ENCODE measurements at regions not wholly inside any gene's neighbourhood (a gene's known extent, or its start where the extent isn't known, plus 50 kb on each side); places are given as distances from the start of the nearest gene placed in this dataset.

DNA sequence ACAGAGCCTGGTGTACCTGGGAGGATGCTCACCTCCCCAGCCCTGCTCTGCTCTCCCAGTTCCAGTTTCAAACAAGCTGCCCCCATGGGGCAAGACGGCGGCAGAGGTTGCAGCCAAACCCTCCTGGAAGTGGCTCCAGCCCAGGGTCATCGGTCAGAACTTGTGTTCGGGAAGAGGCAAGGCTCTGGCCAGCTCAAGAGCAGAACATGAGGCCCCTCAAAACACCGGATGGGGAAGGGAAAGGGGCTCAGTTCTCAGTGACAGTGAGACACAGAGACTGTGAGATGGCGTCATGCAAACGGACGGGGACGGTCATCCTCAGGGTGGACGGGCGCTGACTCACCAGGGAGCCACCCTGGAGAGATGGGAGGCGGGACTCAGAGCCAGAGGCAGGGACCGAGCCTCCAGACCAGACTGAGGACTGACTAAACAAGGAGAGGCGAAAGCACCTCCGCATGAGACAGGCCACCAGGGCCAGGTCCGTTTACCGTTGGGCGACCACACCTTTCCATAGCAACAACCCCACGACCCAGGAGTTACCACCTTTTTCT, 63.9 kb upstream of the GALNT9 start:
- no peak for DNase-seq (ENCODE audit: low spot score)

GRCh38 chr12:132392389-132393244, 63.2 kb upstream of the GALNT9 start:
- DNase-seq (ENCODE audit: low spot score): no peak

DNA sequence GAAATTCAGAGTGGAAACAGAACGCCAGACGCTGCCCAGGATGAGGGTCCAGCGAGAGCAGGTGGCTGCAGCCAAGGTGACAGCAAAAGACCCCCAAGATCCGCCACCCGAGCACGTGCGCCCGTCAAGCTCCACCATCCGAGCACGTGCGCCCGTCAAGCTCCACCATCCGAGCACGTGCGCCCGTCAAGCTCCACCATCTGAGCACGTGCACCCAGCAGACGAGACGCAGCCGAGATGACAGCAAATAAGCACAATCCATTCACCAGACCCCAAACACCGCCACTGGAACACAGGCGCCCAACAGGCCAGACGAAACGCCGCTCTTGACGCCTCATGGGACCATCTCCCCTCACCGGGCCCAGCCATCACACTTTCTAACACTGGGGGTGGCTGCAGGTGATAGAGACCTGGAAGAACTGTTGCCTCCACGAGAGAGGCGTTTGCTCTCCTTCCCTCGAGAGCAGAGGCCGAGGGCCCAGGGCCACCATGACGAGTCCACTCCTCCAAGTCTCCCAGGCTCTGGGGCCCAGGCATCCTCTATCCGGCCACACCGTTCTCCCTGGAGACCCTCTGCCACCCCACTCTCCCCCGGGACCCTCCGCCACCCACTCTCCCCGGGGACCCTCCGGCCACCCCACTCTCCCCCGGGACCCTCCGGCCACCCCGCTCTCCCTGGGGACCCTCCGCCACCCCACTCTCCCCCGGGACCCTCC, 62.1 kb upstream of the GALNT9 start:
- no peak for DNase-seq (ENCODE audit: low spot score)

DNA sequence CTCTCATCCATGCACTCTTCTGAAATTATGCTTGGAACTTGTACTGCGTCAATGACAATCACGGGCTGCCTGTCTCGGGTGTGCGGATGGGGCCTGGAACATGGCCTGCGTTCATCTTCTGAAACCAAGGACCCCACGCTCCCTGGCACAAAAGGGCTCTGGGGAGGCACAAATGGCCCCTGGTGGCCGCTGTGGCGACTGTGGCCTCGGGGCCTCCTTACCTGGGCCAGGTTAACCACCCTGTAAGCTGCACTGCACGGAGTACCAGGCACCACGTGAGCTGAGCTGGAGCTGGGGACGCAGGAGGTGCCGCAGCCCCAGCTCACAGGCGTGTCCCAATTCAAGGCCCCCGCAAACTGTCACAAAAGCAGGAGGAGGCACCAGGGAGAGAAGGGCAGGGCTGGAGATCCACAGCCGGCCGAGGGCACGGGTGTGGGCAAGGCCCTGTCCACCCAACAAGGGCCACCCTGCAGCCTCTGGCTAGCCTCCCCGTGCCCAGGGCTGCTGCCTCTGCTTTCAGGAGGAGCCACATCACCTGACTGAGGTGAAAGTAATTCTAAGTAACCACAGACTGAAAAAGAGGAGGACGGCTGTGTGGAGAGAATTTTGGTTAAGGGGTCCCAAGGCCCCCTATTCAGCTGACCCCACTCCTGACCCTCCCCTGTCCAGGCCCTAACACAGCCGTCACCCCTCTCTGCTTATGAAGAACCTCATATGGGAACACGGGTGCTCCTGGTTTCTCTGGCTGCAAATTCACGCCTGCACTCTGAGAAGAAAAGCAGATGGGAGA, 61.1 kb upstream of the GALNT9 start:
- no peak for DNase-seq (ENCODE audit: low spot score)

- DNase-seq (ENCODE audit: low spot score): no peak
Measured at GRCh38 chr12:132389526-132390286, 60.3 kb upstream of the GALNT9 start.

DNA sequence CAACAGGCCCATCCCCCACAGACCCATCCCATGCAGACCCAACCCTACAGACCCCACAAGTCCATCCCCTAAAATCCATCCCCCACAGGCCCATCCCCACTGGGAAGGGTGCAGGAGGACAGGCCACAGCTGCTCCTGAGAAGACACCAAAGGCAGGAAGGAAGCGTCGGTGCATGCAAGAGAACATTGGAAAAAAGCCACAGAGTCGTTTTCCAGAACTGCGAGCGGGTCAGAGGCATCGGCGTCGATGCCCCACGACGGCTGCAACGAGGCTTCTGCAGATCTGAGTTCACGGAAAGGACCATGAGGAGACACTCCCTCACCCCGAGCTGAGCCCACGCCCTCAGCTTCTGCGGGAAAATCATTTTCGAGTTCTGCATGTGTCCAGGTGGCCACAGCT, 59.6 kb upstream of the GALNT9 start:
- no peak for DNase-seq (ENCODE audit: low spot score)

DNA sequence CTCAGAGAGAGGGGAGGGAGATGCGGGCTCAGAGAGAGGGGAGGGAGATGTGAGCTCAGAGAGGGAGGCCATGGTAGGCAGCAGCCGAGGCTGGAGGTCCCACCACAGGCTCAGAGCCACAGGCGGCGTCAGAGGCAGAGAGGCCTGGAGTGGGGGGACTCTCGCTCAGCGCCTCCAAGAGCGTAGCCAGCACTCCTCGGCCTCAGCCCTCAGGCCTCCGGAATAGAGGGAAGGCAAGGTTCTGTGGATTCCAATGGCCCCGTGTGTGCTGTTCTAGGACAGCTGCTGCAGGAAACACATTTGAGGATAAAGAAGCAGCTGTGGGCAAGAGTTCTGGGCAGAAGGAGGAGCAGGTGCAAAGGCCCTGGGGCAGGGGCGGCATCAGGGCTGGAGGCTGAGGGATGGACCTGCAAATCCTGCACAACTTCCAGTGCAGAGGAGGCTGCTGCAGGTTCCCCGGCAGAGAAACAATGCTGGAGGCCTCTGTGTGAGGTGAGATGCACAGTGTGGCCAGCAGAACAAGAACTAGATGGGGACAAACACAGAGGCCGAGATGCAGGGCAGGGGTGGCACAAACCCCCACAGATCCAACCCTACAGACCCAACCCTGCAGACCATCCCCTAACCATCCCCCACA, 59.1 kb upstream of the GALNT9 start:
- DNase-seq (ENCODE audit: low spot score): no peak

DNA sequence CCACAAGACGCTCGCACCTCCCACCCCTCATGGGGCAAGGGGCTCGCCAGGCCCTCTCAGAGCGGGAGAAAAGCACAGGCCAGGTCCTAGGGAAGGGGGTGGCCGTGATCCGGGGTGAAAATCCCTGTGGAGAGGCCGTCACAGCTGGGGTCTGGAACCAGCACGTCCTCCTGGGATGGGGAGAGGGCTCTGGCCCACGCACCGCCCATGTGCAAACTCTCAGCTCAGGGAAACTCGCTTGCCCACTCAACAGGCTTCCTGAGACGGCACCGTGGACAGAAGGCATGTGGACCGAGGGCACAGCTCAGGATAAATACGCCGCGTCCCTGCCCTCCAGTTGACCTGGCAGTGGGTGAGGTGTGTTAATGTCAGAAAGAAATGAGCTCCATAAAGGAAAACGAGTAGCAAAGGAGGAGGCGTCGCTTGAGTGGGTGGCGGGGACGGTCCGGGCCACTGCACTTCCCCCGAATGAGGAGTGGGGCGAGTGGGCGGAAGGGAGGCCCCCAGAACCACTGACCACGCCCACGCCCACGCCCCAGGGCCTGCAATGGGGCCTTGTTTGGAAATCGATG, 57.6 kb upstream of the GALNT9 start:
- DNase-seq (ENCODE audit: low spot score): no peak

DNA sequence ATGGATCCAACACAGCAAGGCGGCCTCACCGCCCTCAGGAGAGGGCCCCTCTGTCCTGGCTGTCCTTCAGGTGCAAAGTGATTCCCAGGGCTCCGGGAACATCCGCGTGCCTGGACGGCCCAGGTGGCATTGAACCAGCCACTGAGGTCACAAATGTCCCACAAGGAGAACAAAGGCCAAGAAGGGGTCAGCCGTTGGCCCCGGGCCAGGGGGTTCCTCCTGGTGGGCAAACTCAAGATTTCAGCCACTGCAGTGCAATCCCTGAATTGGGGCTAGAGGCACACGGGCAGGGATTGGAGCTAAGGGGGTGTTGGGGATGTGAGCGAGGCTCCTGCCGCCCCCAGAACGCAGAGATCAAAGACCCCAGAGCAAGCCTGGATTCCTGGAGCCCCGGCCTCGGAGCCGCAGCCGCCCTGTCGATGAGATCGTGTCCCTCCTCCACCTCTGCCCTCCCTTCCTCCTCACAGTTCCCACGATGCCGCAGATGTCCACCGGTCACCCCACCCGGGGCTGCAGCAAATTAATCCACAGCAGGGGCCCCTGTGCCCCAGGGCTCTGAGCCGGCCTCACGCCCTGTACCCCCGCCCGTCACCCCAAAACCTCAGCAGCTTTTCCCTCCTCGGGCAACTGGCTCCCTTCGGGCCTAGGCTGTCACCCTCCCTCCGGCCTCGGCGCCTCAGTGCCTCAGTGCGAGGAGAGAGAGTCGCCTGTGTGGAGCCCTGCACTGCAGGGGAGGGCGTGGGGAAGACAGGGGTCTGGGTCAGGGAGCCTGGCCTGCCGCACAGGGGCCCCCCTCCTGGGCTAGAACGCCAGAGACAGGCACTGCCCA, 56.7 kb upstream of the GALNT9 start:
- no peak for DNase-seq (ENCODE audit: low spot score)

DNA sequence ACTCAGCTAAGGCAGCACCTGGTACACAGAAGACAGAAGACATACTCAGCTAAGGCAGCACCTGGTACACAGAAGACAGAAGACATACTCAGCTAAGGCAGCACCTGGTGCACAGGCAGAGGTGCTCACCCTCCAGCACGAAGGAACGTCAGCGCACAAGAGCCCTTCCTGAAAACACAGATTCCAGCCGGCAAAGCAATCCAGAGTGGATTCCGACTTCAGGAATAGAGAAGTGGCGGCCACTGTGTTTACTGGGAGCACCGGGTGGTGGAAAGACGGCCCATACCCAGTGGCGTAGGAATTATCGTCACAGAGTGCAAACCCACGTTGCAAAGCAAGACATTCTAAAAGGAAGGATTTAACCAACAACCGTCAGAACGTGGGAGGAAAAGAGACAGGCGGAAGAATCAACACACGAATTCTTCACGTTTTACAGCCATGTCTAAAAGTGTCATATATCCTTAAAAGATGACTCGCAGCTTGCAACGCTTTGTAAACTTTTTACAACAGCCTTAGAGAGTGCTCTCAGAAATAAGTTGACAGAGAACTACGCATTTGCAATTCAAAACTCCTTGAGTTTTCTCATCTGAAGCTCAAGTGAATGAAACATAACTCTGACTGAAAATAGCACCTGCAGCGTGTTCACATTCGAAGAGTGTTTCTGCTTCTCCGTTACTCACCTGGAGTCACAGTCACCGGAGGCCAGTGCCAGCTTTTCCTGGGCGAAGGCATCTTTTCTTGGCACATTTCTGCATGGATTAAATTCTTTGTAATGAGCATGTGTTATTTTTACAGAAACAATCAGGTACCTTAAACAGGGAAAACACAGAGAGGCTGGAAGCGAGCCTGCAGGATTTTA, 55.8 kb upstream of the GALNT9 start:
- no peak for DNase-seq (ENCODE audit: low spot score)

- DNase-seq (ENCODE audit: low spot score): no peak
Measured at GRCh38 chr12:132380641-132381040, 51.3 kb upstream of the GALNT9 start.

- DNase-seq (ENCODE audit: low spot score): no peak
Measured at GRCh38 chr12:132379996-132380395, 50.6 kb upstream of the GALNT9 start.

DNA sequence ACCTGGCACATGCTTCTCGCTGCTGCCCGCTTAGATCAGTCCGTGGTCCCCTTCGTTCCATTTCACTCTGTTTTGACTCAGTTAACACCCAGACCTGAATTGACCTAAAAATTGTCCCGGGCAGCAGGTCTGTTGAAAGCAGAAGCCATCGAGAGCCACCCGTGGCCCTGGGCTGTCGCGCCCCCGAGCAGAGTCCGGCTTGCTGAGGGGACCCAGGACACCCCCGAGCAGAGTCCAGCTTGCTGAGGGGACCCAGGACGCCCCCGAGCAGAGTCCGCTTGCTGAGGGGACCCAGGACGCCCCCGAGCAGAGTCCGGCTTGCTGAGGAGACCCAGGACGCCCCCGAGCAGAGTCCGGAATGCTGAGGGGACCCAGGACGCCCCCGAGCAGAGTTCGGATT, 50.2 kb upstream of the GALNT9 start:
- no peak for DNase-seq (ENCODE audit: low spot score)

Data from GM03348 (cell line).